ENCODE measurements at regions not wholly inside any gene's neighbourhood (a gene's known extent, or its start where the extent isn't known, plus 50 kb on each side); places are given as distances from the start of the nearest gene placed in this dataset.
"Not testable (repeated sequence)": the region's sequence is repeated elsewhere in the genome, so short reads cannot be mapped to it uniquely, and the experiment has no call there.

DNA sequence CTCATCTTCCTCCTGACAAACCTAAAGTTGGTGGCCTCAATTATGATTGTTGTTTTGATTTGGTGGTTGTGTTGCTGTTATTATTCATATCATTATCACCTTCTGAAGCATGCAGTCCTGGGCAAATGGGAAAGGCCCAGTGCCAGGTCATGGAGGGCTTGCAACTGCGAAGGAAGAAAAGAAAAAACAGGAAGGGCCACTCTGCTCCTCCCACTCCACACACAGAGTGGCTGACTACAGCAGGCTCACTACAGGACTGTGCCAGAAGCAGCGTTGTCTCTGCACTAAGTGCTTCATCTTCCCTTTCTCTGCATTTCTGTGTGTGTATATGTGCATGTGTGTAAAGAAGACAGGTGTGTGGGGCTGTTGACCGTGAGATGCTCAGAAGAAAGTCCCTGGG, 231.9 kb downstream of the ANKRD30B start:
- H4K20me1 ChIP-seq (ENCODE audit: control insufficient read depth, extremely low read depth, insufficient read depth, low read length), result no peaks in the 10 kb centered on the region
- no peaks in the 10 kb centered on the region for H3K79me2 ChIP-seq (ENCODE audit: control insufficient read depth, insufficient read depth, low read length)
- H3K4me3 ChIP-seq (replicated peaks in 1 of 4; ENCODE audit: control extremely low read depth in 1 of 4, insufficient read depth in 1 of 4, low read depth in 3 of 4, low read length in 4 of 4), result no peak overlapping the region
- no peaks in the 10 kb centered on the region for H3K4me1 ChIP-seq (ENCODE audit: control insufficient read depth, extremely low read depth, insufficient read depth, low read length)
- H3K9ac ChIP-seq (ENCODE audit: insufficient read depth, low read length), result no peak overlapping the region
- no peaks in the 10 kb centered on the region for H3K36me3 ChIP-seq (ENCODE audit: control insufficient read depth, insufficient read depth, low read length)
- no peak overlapping the region for H3K27ac ChIP-seq (ENCODE audit: insufficient read depth, low read length)
- TF ChIP-seq EZH2 (IDR thresholded peaks at IDR 0.05; ENCODE audit: low read length, missing control alignments), result no peak
- TF ChIP-seq, protein P1, sequence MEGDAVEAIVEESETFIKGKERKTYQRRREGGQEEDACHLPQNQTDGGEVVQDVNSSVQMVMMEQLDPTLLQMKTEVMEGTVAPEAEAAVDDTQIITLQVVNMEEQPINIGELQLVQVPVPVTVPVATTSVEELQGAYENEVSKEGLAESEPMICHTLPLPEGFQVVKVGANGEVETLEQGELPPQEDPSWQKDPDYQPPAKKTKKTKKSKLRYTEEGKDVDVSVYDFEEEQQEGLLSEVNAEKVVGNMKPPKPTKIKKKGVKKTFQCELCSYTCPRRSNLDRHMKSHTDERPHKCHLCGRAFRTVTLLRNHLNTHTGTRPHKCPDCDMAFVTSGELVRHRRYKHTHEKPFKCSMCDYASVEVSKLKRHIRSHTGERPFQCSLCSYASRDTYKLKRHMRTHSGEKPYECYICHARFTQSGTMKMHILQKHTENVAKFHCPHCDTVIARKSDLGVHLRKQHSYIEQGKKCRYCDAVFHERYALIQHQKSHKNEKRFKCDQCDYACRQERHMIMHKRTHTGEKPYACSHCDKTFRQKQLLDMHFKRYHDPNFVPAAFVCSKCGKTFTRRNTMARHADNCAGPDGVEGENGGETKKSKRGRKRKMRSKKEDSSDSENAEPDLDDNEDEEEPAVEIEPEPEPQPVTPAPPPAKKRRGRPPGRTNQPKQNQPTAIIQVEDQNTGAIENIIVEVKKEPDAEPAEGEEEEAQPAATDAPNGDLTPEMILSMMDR (conservative IDR thresholded peaks at IDR 0.05 in 1 of 2, IDR thresholded peaks at IDR 0.05 in 1 of 2; ENCODE audit: low read depth in 1 of 2, low read length in 2 of 2), result no peak
- H3K4me2 ChIP-seq (ENCODE audit: extremely low read depth, insufficient read depth, low read length), result no peak overlapping the region
- H2AFZ ChIP-seq (ENCODE audit: low read length), result no peak overlapping the region
- no peaks in the 10 kb centered on the region for H3K9me3 ChIP-seq (ENCODE audit: control insufficient read depth, insufficient read depth, low read depth, low read length)
- no peaks in the 10 kb centered on the region for H3K27me3 ChIP-seq (ENCODE audit: control insufficient read depth, insufficient read depth, low read length)
- DNase-seq (ENCODE audit: low read depth in 2 of 2), result no peak

DNA sequence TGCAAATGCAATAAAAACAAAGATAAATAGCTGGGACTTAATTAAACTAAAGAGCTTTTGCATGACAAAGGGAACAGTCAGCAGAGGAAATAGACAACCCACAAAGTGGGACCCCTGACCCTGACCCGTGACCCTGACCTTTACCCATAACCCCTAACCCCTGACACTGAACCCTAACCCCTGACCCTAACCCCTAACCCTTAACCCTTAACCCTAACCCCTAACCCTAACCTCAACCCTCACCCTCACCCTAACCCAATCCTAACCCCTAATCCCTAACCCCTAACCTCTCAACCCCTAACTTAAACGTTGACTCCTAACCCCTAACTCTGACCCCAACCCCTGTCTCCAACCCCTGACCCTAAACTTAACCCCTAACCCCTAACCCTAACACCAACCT, 236.6 kb downstream of the ANKRD30B start:
- H3K9me3 ChIP-seq (ENCODE audit: control insufficient read depth, insufficient read depth, low read depth, low read length); H3K4me1 ChIP-seq (ENCODE audit: control insufficient read depth, extremely low read depth, insufficient read depth, low read length); H4K20me1 ChIP-seq (ENCODE audit: control insufficient read depth, extremely low read depth, insufficient read depth, low read length); H3K4me3 ChIP-seq (replicated peaks in 1 of 4; ENCODE audit: control extremely low read depth in 1 of 4, insufficient read depth in 1 of 4, low read depth in 3 of 4, low read length in 4 of 4); H3K4me2 ChIP-seq (ENCODE audit: extremely low read depth, insufficient read depth, low read length); H3K79me2 ChIP-seq (ENCODE audit: control insufficient read depth, insufficient read depth, low read length); H3K36me3 ChIP-seq (ENCODE audit: control insufficient read depth, insufficient read depth, low read length); H3K27ac ChIP-seq (ENCODE audit: insufficient read depth, low read length); H3K27me3 ChIP-seq (ENCODE audit: control insufficient read depth, insufficient read depth, low read length); H3K9ac ChIP-seq (ENCODE audit: insufficient read depth, low read length); DNase-seq (ENCODE audit: low read depth in 2 of 2); H2AFZ ChIP-seq (ENCODE audit: low read length): not testable (repeated sequence)

DNA sequence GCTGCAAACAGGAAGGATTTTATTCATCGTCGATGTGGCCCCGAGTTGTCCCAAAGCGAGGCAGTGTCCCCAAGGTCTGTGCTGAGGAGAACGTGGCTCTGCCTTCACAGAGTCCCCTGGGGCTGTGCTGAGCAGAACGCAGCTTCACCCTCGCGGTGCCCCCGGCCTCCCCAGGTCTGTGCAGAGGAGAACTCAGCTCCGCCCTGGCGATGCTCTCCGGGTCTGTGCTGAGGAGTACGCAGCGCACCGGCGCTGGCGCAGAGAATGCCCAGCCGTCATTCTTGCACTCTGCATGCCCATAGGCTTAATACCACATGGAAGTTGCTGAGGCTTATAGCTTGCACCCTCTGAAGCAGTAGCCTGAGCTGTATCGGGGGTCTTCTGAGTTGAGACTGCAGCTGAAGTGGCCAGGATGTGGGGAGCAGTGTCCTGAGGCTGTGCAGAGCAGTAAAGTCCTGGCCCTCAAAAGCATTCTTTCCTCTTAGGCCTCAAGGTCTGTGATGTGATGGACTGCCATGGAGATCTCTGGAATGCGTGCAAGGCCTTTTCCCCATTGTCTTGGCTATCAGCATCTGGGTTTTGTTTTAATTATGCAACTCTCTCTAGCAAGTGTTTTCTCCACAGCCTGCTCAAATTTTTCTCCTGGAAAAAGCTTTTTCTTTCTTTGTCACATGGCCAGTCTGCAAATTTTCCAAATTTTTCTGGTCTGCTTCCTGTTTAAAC, 237.5 kb downstream of the ANKRD30B start:
- H3K27me3 ChIP-seq (ENCODE audit: control insufficient read depth, insufficient read depth, low read length); H3K4me3 ChIP-seq (replicated peaks in 1 of 4; ENCODE audit: control extremely low read depth in 1 of 4, insufficient read depth in 1 of 4, low read depth in 3 of 4, low read length in 4 of 4); H3K9me3 ChIP-seq (ENCODE audit: control insufficient read depth, insufficient read depth, low read depth, low read length); H4K20me1 ChIP-seq (ENCODE audit: control insufficient read depth, extremely low read depth, insufficient read depth, low read length); DNase-seq (ENCODE audit: low read depth in 2 of 2); H3K9ac ChIP-seq (ENCODE audit: insufficient read depth, low read length); H2AFZ ChIP-seq (ENCODE audit: low read length); H3K4me2 ChIP-seq (ENCODE audit: extremely low read depth, insufficient read depth, low read length); H3K36me3 ChIP-seq (ENCODE audit: control insufficient read depth, insufficient read depth, low read length); H3K79me2 ChIP-seq (ENCODE audit: control insufficient read depth, insufficient read depth, low read length); H3K4me1 ChIP-seq (ENCODE audit: control insufficient read depth, extremely low read depth, insufficient read depth, low read length); H3K27ac ChIP-seq (ENCODE audit: insufficient read depth, low read length): not testable (repeated sequence)

DNA sequence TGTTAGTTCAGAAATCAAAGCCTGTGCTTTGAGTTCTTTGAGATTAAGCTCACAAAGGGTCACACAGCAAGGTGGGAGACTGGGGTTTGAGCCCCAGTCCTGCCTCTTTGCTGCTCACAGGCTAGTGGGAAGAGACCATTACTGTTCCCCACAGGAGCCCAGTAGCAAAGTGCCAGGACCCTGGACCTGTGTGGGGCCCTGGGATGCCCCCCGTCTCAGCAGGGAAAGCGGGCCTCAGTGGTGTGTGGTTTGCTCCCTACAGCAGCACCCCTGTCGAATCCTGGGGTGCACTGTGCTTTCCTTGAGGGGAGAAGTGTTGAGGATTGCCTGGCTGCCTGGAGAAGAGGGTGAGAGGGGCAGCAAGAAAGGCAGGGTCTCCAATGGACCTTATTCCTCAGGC, 239.4 kb downstream of the ANKRD30B start:
- H3K4me3 ChIP-seq (replicated peaks in 1 of 4; ENCODE audit: control extremely low read depth in 1 of 4, insufficient read depth in 1 of 4, low read depth in 3 of 4, low read length in 4 of 4); H3K36me3 ChIP-seq (ENCODE audit: control insufficient read depth, insufficient read depth, low read length); H3K9ac ChIP-seq (ENCODE audit: insufficient read depth, low read length); H3K4me1 ChIP-seq (ENCODE audit: control insufficient read depth, extremely low read depth, insufficient read depth, low read length); H3K27me3 ChIP-seq (ENCODE audit: control insufficient read depth, insufficient read depth, low read length); H2AFZ ChIP-seq (ENCODE audit: low read length); H3K4me2 ChIP-seq (ENCODE audit: extremely low read depth, insufficient read depth, low read length); H3K79me2 ChIP-seq (ENCODE audit: control insufficient read depth, insufficient read depth, low read length); H3K27ac ChIP-seq (ENCODE audit: insufficient read depth, low read length); DNase-seq (ENCODE audit: low read depth in 2 of 2); H4K20me1 ChIP-seq (ENCODE audit: control insufficient read depth, extremely low read depth, insufficient read depth, low read length); H3K9me3 ChIP-seq (ENCODE audit: control insufficient read depth, insufficient read depth, low read depth, low read length): not testable (repeated sequence)

DNA sequence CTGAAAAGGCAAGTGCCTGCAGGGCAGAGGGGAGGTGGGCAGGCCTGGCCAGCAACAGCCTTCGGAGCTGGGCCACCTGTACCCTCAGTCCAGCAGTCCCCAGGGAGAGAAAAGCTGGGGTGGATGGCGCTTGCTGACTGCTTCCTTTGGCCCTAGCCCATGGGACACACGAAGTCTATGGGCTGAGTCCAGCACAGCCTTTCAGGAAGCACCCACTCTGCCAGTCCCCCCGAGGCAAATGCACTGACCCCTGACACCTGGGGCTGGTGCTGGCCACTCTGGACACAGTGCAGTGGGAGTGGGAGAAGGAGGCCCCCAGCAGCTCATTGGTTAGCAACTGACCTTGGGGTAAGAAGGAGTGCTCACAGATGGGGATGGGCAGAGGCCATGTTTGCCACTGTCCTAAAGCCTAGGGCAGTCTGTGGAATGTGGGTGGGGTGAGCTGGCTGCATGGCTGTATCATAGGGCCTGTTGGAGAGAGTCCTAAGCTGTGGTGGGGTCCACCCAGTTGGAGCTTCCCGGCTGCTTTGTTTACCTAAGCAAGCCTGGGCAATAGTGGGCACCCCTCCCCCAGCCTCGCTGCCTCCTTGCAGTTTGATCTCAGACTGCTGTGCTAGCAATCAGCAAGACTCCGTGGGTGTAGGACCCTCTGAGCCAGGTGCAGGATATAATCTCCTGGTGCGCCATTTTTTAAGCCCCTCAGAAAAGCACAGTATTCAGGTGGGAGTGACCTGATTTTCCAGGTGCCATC, 240.2 kb downstream of the ANKRD30B start:
- H3K4me2 ChIP-seq (ENCODE audit: extremely low read depth, insufficient read depth, low read length); DNase-seq (ENCODE audit: low read depth in 2 of 2): not testable (repeated sequence)

DNA sequence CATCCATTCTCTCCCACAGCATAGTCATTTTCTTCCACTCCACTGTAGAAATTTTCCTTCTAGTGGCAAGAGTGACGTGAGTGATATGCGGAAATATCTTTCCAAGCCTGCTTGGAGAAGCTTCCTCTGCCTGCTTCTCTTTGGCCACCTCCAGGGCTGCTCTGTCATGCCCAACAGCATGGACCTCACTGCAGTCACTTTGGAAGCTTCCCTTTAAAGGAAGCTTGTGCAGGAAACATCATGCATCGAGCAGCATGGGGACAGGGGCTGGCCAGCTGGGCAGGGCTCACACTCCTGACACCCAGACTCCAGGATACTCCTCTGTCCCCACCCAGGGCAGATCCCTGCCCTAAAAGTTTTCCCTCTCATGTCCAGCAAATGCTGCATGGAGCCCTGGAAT, 241.6 kb downstream of the ANKRD30B start:
- H3K4me1 ChIP-seq (ENCODE audit: control insufficient read depth, extremely low read depth, insufficient read depth, low read length); H3K4me2 ChIP-seq (ENCODE audit: extremely low read depth, insufficient read depth, low read length); H3K4me3 ChIP-seq (replicated peaks in 1 of 4; ENCODE audit: control extremely low read depth in 1 of 4, insufficient read depth in 1 of 4, low read depth in 3 of 4, low read length in 4 of 4); DNase-seq (ENCODE audit: low read depth in 2 of 2); H4K20me1 ChIP-seq (ENCODE audit: control insufficient read depth, extremely low read depth, insufficient read depth, low read length); H3K9me3 ChIP-seq (ENCODE audit: control insufficient read depth, insufficient read depth, low read depth, low read length); H3K27ac ChIP-seq (ENCODE audit: insufficient read depth, low read length); H3K27me3 ChIP-seq (ENCODE audit: control insufficient read depth, insufficient read depth, low read length); H3K9ac ChIP-seq (ENCODE audit: insufficient read depth, low read length); H2AFZ ChIP-seq (ENCODE audit: low read length); H3K79me2 ChIP-seq (ENCODE audit: control insufficient read depth, insufficient read depth, low read length); H3K36me3 ChIP-seq (ENCODE audit: control insufficient read depth, insufficient read depth, low read length): not testable (repeated sequence)

More for the DNA sequence above, 240.2 kb downstream of the ANKRD30B start:
- not testable (repeated sequence) for H3K36me3 ChIP-seq (ENCODE audit: control insufficient read depth, insufficient read depth, low read length); H3K27ac ChIP-seq (ENCODE audit: insufficient read depth, low read length); H3K4me1 ChIP-seq (ENCODE audit: control insufficient read depth, extremely low read depth, insufficient read depth, low read length); H4K20me1 ChIP-seq (ENCODE audit: control insufficient read depth, extremely low read depth, insufficient read depth, low read length); H3K9ac ChIP-seq (ENCODE audit: insufficient read depth, low read length); H2AFZ ChIP-seq (ENCODE audit: low read length); H3K79me2 ChIP-seq (ENCODE audit: control insufficient read depth, insufficient read depth, low read length); H3K9me3 ChIP-seq (ENCODE audit: control insufficient read depth, insufficient read depth, low read depth, low read length); H3K4me3 ChIP-seq (replicated peaks in 1 of 4; ENCODE audit: control extremely low read depth in 1 of 4, insufficient read depth in 1 of 4, low read depth in 3 of 4, low read length in 4 of 4); H3K27me3 ChIP-seq (ENCODE audit: control insufficient read depth, insufficient read depth, low read length)

Data from fibroblast of lung (primary cell).